Activated naive CD4-positive, alpha-beta T cell treated with anti-CD3 and anti-CD28 coated beads, Interleukin-2, amount 50 U/mL, for 24 hours (primary cell): ENCODE measurements at regions not wholly inside any gene's neighbourhood (a gene's known extent, or its start where the extent isn't known, plus 50 kb on each side); places are given as distances from the start of the nearest gene placed in this dataset.
"Not testable (repeated sequence)": the region's sequence is repeated elsewhere in the genome, so short reads cannot be mapped to it uniquely, and the experiment has no call there.

Source experiments
- H3K27ac Mint-ChIP-seq: one replicate; pipeline ENCODE4 v1.8.0; 2021; ENCODE audit warnings: mild to moderate bottlenecking, mixed read lengths
- H3K27me3 Mint-ChIP-seq: one replicate; pipeline ENCODE4 v1.8.0; 2021; ENCODE audit warnings: mixed read lengths
- H3K36me3 Mint-ChIP-seq: one replicate; pipeline ENCODE4 v1.8.0; 2021; ENCODE audit warnings: mixed read lengths
- H3K4me1 Mint-ChIP-seq: one replicate; pipeline ENCODE4 v1.8.0; 2021; ENCODE audit warnings: mixed read lengths
- H3K4me3 Mint-ChIP-seq: one replicate; pipeline ENCODE4 v1.8.0; 2021; ENCODE audit warnings: mild to moderate bottlenecking, mixed read lengths
- H3K9me3 Mint-ChIP-seq: one replicate; pipeline ENCODE4 v1.8.0; 2021; ENCODE audit warnings: mixed read lengths

- Mint-ChIP-seq H3K36me3 (no peaks in the 10 kb centered on the region), H3K27ac (no peak overlapping the region), H3K4me3 (no peak overlapping the region), H3K4me1 (no peaks in the 10 kb centered on the region), H3K27me3 (no peaks in the 10 kb centered on the region), H3K9me3 (peaks cover 12% of the 10 kb centered on the region)
Measured at GRCh38 chr10:53521046-53521445, 748.5 kb upstream of the MBL2 start.

GRCh38 chr10:53508197-53508596 lies 735.6 kb upstream of the MBL2 start:
- Mint-ChIP-seq H3K9me3 (peaks cover 12% of the 10 kb centered on the region), H3K27me3 (no peaks in the 10 kb centered on the region), H3K27ac (no peak overlapping the region), H3K4me1 (no peaks in the 10 kb centered on the region), H3K4me3 (no peak overlapping the region), H3K36me3 (no peaks in the 10 kb centered on the region)

DNA sequence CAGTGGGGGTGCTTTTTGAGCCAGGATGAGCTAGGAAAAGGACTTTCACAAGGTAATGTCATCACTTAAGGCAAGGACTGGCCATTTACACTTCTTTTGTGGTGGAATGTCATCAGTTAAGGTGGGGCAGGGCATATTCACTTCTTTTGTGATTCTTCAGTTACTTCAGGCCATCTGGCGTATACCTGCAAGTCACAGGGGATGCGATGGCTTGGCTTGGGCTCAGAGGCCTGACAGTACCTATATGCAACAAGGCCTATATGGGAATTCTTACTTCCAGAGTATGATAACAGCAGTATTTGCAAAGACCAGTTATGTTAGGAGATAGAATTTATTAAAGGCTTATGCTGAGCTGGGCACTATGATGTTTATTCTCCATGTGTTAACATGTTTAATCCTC lies 731.9 kb upstream of the MBL2 start:
- H3K4me1 Mint-ChIP-seq, H3K4me3 Mint-ChIP-seq, H3K27me3 Mint-ChIP-seq, H3K27ac Mint-ChIP-seq, H3K36me3 Mint-ChIP-seq: not testable (repeated sequence)
- peaks cover 27% of the 10 kb centered on the region for H3K9me3 Mint-ChIP-seq

- Mint-ChIP-seq H3K36me3 (no peaks in the 10 kb centered on the region), H3K27ac (no peak overlapping the region), H3K9me3 (peaks cover 6% of the 10 kb centered on the region), H3K27me3 (no peaks in the 10 kb centered on the region), H3K4me1 (no peaks in the 10 kb centered on the region), H3K4me3 (no peak overlapping the region)
Measured at GRCh38 chr10:53491774-53492173, 719.2 kb upstream of the MBL2 start.

- no peaks in the 10 kb centered on the region for H3K27me3 Mint-ChIP-seq
- H3K4me1 Mint-ChIP-seq = no peaks in the 10 kb centered on the region
- no peaks in the 10 kb centered on the region for H3K36me3 Mint-ChIP-seq
- H3K27ac Mint-ChIP-seq = no peak overlapping the region
- no peak overlapping the region for H3K4me3 Mint-ChIP-seq
- peaks cover 6% of the 10 kb centered on the region for H3K9me3 Mint-ChIP-seq
Measured at GRCh38 chr10:53490553-53490952, 718.0 kb upstream of the MBL2 start.

DNA sequence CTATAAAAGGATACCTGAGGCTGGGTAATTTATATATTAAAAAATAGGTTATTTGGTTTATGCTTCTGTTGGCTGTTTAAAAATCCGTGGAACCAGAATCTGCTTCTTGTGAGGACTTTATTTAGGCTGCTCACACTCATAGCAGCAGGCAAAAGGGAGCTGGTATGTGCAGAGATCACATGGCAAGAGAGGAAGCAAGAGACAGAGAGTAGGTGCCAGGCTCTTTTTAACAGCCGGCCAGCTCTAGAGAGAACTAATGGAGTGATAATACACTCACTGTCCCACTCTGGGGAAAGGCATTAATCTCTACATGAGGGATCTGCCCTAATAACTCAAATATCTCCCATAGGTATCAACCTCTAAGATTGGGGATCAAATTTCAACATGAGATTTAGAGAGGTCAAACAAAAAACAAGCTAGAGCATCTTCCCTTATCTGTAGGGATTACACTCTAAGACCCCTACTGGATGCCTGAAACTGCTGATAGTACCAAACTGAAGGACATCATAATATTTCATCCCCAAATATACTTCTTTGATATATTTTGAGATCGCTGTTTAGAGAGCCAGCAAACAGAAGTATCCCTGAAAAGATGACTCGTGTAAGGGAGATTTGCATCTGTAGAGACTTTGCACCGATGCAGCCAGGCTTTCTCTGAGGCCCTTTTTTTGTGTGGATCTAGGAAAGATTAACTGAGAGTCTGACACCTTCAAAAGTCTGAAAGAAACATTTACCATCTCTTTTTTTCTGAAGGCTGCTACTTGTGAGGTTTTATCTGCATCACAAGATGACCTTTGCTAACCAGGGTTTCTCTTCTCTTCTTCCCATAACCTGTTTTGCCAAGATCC lies 717.0 kb upstream of the MBL2 start:
- no peaks in the 10 kb centered on the region for H3K27me3 Mint-ChIP-seq
- H3K27ac Mint-ChIP-seq = no peak overlapping the region
- H3K4me3 Mint-ChIP-seq = no peak overlapping the region
- H3K4me1 Mint-ChIP-seq = no peaks in the 10 kb centered on the region
- H3K36me3 Mint-ChIP-seq = no peaks in the 10 kb centered on the region
- peaks cover 6% of the 10 kb centered on the region for H3K9me3 Mint-ChIP-seq

DNA sequence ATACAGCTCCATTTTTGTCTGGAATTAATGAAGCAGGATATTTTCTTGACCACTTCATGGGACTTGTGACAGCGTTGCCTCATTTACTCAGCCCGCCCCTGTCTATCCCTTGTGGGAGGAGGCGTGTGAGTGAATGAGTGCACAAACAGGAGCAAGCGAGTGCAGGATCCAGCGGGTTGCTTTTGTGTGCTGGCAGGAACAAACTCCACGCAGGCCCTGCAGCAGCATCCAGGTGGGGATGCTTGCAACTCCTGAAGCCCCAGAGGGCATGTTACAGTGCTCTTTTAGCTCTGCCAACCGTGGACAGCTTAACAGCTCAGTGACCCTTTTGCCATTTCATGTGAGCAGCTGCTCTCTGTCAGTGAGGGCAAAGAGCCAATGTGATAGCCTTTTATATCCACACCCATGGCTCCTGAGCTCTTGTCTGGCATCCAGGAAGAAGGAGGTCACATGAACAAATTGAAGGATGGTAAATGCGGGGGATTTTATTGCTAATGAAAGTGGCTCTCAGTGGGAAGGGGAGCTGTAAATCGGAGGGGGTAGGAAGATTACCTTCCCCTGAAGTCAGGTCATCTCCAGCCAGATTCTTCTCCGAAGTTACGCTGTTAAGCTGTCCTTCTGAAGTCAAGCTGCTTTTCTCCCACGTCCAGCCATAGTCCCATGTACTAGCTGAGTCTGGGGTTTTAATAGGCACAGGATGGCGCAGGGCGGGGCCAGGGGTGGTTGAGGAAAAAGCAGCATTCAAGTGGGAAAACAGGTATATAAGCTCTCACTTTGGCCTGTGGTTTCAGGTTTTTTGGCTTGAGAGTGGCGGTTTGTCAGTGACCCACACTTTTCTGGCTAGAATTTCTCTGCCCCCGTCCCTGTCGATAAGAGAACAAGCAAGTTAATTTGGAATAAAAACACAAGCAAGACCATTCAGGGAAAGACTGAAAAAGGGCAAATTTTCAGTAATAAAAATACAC lies 714.7 kb upstream of the MBL2 start:
- no peaks in the 10 kb centered on the region for H3K4me1 Mint-ChIP-seq
- H3K27ac Mint-ChIP-seq = no peak overlapping the region
- no peaks in the 10 kb centered on the region for H3K9me3 Mint-ChIP-seq
- H3K4me3 Mint-ChIP-seq = no peak overlapping the region
- no peaks in the 10 kb centered on the region for H3K27me3 Mint-ChIP-seq
- no peaks in the 10 kb centered on the region for H3K36me3 Mint-ChIP-seq

DNA sequence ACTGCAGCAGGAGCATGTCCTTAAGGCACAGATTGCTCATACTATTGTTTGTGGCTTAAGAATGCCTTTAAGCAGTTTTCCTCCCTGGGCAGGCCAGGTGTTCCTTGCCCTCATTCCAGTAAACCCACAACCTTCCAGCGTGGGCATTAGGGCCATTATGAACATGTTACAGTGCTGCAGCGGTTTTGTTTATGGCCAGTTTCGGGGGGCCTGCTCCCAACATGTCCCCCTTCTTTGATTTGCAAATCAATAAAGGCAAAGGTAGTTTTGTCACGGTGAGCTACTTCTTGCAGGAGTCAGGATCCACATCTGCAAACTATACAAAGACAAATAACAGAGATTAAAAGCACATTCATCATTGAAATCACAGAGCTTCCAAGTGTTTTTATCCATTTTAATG lies 712.8 kb upstream of the MBL2 start:
- not testable (repeated sequence) for H3K27me3 Mint-ChIP-seq, H3K4me1 Mint-ChIP-seq, H3K36me3 Mint-ChIP-seq, H3K4me3 Mint-ChIP-seq, H3K27ac Mint-ChIP-seq, H3K9me3 Mint-ChIP-seq

GRCh38 chr10:53479365-53479764 lies 706.8 kb upstream of the MBL2 start:
- H3K4me1 Mint-ChIP-seq = no peaks in the 10 kb centered on the region
- H3K27ac Mint-ChIP-seq = no peak overlapping the region

GRCh38 chr10:53477313-53477675 lies 704.7 kb upstream of the MBL2 start:
- H3K27me3 Mint-ChIP-seq = no peaks in the 10 kb centered on the region
- H3K9me3 Mint-ChIP-seq = no peaks in the 10 kb centered on the region
- no peaks in the 10 kb centered on the region for H3K36me3 Mint-ChIP-seq
- no peak overlapping the region for H3K27ac Mint-ChIP-seq
- H3K4me3 Mint-ChIP-seq = no peak overlapping the region
- no peaks in the 10 kb centered on the region for H3K4me1 Mint-ChIP-seq

More at GRCh38 chr10:53479365-53479764, 706.8 kb upstream of the MBL2 start:
- Mint-ChIP-seq H3K27me3 (no peaks in the 10 kb centered on the region), H3K4me3 (no peak overlapping the region), H3K9me3 (no peaks in the 10 kb centered on the region), H3K36me3 (no peaks in the 10 kb centered on the region)

DNA sequence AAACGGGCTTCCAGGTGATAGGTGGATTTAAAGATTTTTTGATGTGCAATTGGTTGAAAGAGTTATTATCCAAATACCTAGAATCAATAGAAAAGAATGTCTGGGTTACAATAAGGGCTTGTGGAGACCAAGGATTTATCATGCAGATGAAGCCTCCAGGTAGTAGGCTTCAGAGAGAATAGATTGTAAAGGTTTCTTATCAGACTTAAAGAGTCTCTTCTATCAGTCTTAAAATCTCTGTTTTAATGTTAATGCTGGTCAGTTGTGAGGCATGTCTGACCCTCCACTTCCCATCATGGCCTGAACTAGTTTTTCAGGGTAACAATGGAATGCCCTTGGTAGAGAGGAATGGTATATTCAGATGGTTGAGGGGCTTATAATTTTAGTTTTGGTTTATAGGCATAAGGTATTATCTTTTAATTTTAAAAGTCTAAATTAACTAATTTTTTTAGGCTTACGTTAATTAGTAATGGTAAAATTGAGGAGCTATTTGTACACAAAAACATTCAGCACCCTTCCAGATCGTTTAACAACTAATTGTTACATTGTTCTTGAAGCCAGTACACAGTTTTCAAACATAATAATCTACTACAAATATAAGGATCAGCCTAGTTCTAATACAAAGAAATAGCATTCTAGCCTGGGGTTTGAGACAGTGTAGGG lies 704.2 kb upstream of the MBL2 start:
- Mint-ChIP-seq H3K27me3 (no peaks in the 10 kb centered on the region), H3K4me1 (no peaks in the 10 kb centered on the region), H3K36me3 (no peaks in the 10 kb centered on the region), H3K4me3 (no peak overlapping the region), H3K9me3 (no peaks in the 10 kb centered on the region), H3K27ac (no peak overlapping the region)

- Mint-ChIP-seq H3K4me3 (no peak overlapping the region), H3K36me3 (no peaks in the 10 kb centered on the region), H3K4me1 (no peaks in the 10 kb centered on the region), H3K27me3 (no peaks in the 10 kb centered on the region), H3K9me3 (peaks cover 5% of the 10 kb centered on the region), H3K27ac (no peak overlapping the region)
Measured at GRCh38 chr10:53469383-53469782, 696.8 kb upstream of the MBL2 start.

DNA sequence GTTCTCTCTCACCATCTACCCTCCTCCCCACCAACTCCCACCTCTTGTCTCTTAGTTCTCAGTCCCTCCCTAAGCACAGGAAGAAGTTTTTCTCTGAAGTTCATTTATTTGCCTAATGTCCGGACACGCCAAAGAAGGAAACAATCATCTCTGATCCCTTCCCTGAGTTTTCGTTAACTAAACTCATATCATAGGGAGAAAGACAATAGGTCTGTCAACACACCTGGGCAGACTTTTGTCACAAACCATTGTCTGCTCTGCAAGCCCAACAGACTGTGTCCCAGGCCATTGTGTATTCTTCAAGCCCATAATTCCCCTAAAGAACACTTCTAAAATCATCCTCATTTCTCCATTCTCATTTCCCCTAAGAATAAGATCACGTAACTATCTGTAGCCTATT lies 691.0 kb upstream of the MBL2 start:
- no peaks in the 10 kb centered on the region for H3K36me3 Mint-ChIP-seq
- H3K4me3 Mint-ChIP-seq = no peak overlapping the region
- peaks cover 5% of the 10 kb centered on the region for H3K9me3 Mint-ChIP-seq
- no peaks in the 10 kb centered on the region for H3K4me1 Mint-ChIP-seq
- no peaks in the 10 kb centered on the region for H3K27me3 Mint-ChIP-seq
- H3K27ac Mint-ChIP-seq = no peak overlapping the region

GRCh38 chr10:53458007-53458406 lies 685.4 kb upstream of the MBL2 start:
- Mint-ChIP-seq H3K27ac (no peak overlapping the region), H3K36me3 (no peaks in the 10 kb centered on the region), H3K4me1 (no peaks in the 10 kb centered on the region), H3K4me3 (no peak overlapping the region), H3K27me3 (no peaks in the 10 kb centered on the region), H3K9me3 (peaks cover 2% of the 10 kb centered on the region)

- Mint-ChIP-seq H3K27me3 (no peaks in the 10 kb centered on the region), H3K36me3 (no peaks in the 10 kb centered on the region), H3K9me3 (peaks cover 6% of the 10 kb centered on the region), H3K27ac (no peak overlapping the region), H3K4me1 (no peaks in the 10 kb centered on the region), H3K4me3 (no peak overlapping the region)
Measured at GRCh38 chr10:53453196-53453595, 680.6 kb upstream of the MBL2 start.

DNA sequence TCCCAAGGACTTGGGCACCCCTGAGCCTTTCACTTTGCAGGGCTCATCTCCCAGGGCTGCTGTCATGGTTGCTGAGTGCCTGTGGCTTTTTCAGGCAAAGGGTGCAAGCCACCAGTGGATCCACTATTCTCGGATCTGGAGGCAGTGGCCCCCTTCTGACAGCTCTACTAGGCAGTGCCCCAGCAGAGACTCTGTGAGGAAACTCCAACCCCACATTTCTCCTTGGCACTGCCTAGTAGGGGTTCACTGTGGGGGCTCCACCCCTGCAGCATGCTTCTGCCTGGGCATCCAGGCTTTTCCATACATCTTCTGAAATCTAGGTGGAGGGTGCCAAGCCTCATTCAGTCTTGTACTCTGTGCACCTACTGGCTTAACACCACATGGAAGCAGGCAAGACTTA lies 675.0 kb upstream of the MBL2 start:
- no peaks in the 10 kb centered on the region for H3K4me1 Mint-ChIP-seq
- no peaks in the 10 kb centered on the region for H3K27me3 Mint-ChIP-seq
- H3K27ac Mint-ChIP-seq = no peak overlapping the region
- no peaks in the 10 kb centered on the region for H3K9me3 Mint-ChIP-seq
- H3K36me3 Mint-ChIP-seq = no peaks in the 10 kb centered on the region
- no peak overlapping the region for H3K4me3 Mint-ChIP-seq
